Stimulated activated effector memory CD8-positive, alpha-beta T cell treated with anti-CD3 and anti-CD28 coated beads, Interleukin-12 subunit alpha, Interleukin-12 subunit beta, amount 100 ng/mL, for 72 hours (primary cell): ENCODE measurements at regions not wholly inside any gene's neighbourhood (a gene's known extent, or its start where the extent isn't known, plus 50 kb on each side); places are given as distances from the start of the nearest gene placed in this dataset.

Experiments used
- ATAC-seq: fragments of 150-1000 bp; cut with Tn5 transposase; 2 replicates; pipeline ENCODE4 v1.10.0; 2021
- DNase-seq, 2 donors: peaks; one replicate each; pipeline ENCODE4 v3.0.0; 2021 to 2022; ENCODE audit warnings: low spot score in 2 of 2
- H3K27ac Mint-ChIP-seq: one replicate; pipeline ENCODE4 v1.8.0; 2022; ENCODE audit warnings: mild to moderate bottlenecking, mixed read lengths
- H3K36me3 Mint-ChIP-seq: one replicate; pipeline ENCODE4 v1.8.0; 2022; ENCODE audit warnings: mild to moderate bottlenecking, mixed read lengths
- H3K4me1 Mint-ChIP-seq: one replicate; pipeline ENCODE4 v1.8.0; 2022; ENCODE audit warnings: mixed read lengths
- H3K4me3 Mint-ChIP-seq: one replicate; pipeline ENCODE4 v1.8.0; 2022; ENCODE audit warnings: mild to moderate bottlenecking, mixed read lengths
- H3K9me3 Mint-ChIP-seq: one replicate; pipeline ENCODE4 v1.8.0; 2022; ENCODE audit warnings: mixed read lengths

- DNase-seq = no peak
- ATAC-seq = no peak
- H3K36me3 Mint-ChIP-seq = no peaks in the 10 kb centered on the region
These were observed 274.1 kb upstream of the C9orf72 start for GRCh38 chr9:27847380-27847779.

GRCh38 chr9:27847818-27848217 lies 274.5 kb upstream of the C9orf72 start:
- DNase-seq = no peak
- H3K9me3 Mint-ChIP-seq = no peaks in the 10 kb centered on the region
- H3K36me3 Mint-ChIP-seq = no peaks in the 10 kb centered on the region
- ATAC-seq = no peak
- no peak overlapping the region for H3K4me3 Mint-ChIP-seq
- no peak overlapping the region for H3K27ac Mint-ChIP-seq
- no peaks in the 10 kb centered on the region for H3K4me1 Mint-ChIP-seq

More at GRCh38 chr9:27847380-27847779, 274.1 kb upstream of the C9orf72 start:
- no peak overlapping the region for H3K4me3 Mint-ChIP-seq
- no peaks in the 10 kb centered on the region for H3K4me1 Mint-ChIP-seq
- no peak overlapping the region for H3K27ac Mint-ChIP-seq
- H3K9me3 Mint-ChIP-seq = no peaks in the 10 kb centered on the region

- Mint-ChIP-seq H3K4me3 (no peak overlapping the region), H3K9me3 (no peaks in the 10 kb centered on the region), H3K27ac (no peak overlapping the region), H3K4me1 (no peaks in the 10 kb centered on the region), H3K36me3 (no peaks in the 10 kb centered on the region)
- ATAC-seq = no peak
- no peak for DNase-seq
These were observed 275.0 kb upstream of the C9orf72 start for GRCh38 chr9:27848315-27848714.

- peaks cover 4% of the 10 kb centered on the region for H3K9me3 Mint-ChIP-seq
- no peaks in the 10 kb centered on the region for H3K4me1 Mint-ChIP-seq
- DNase-seq (no peak), ATAC-seq (no peak)
- no peak overlapping the region for H3K4me3 Mint-ChIP-seq
- H3K27ac Mint-ChIP-seq = no peak overlapping the region
- H3K36me3 Mint-ChIP-seq = no peaks in the 10 kb centered on the region
These were observed 278.6 kb upstream of the C9orf72 start for GRCh38 chr9:27851858-27852257.

GRCh38 chr9:27853529-27853928 lies 280.2 kb upstream of the C9orf72 start:
- Mint-ChIP-seq H3K4me1 (no peaks in the 10 kb centered on the region), H3K9me3 (peaks cover 7% of the 10 kb centered on the region), H3K4me3 (no peak overlapping the region), H3K27ac (no peak overlapping the region), H3K36me3 (no peaks in the 10 kb centered on the region)
- DNase-seq = no peak
- ATAC-seq = no peak

- no peak overlapping the region for H3K4me3 Mint-ChIP-seq
- H3K36me3 Mint-ChIP-seq = no peaks in the 10 kb centered on the region
- no peaks in the 10 kb centered on the region for H3K4me1 Mint-ChIP-seq
These were observed 282.8 kb upstream of the C9orf72 start for GRCh38 chr9:27856054-27856453.

GRCh38 chr9:27856748-27857147 lies 283.5 kb upstream of the C9orf72 start:
- Mint-ChIP-seq H3K27ac (no peak overlapping the region), H3K4me1 (no peaks in the 10 kb centered on the region), H3K4me3 (no peak overlapping the region), H3K36me3 (no peaks in the 10 kb centered on the region), H3K9me3 (peaks cover 7% of the 10 kb centered on the region)
- no peak for DNase-seq
- ATAC-seq = no peak

More at GRCh38 chr9:27856054-27856453, 282.8 kb upstream of the C9orf72 start:
- DNase-seq (no peak), ATAC-seq (no peak)
- Mint-ChIP-seq H3K9me3 (peaks cover 7% of the 10 kb centered on the region), H3K27ac (no peak overlapping the region)

GRCh38 chr9:27861887-27862286 lies 288.6 kb upstream of the C9orf72 start:
- ATAC-seq = no peak

GRCh38 chr9:27864644-27865438 lies 291.6 kb upstream of the C9orf72 start:
- Mint-ChIP-seq H3K4me3 (no peak overlapping the region), H3K27ac (no peak overlapping the region), H3K36me3 (no peaks in the 10 kb centered on the region), H3K4me1 (no peaks in the 10 kb centered on the region), H3K9me3 (peaks cover 2% of the 10 kb centered on the region)
- no peak for ATAC-seq
- DNase-seq = no peak

More at GRCh38 chr9:27861887-27862286, 288.6 kb upstream of the C9orf72 start:
- H3K4me3 Mint-ChIP-seq = no peak overlapping the region
- H3K27ac Mint-ChIP-seq = no peak overlapping the region
- no peak for DNase-seq
- no peaks in the 10 kb centered on the region for H3K36me3 Mint-ChIP-seq
- H3K4me1 Mint-ChIP-seq = no peaks in the 10 kb centered on the region
- peaks cover 4% of the 10 kb centered on the region for H3K9me3 Mint-ChIP-seq

- DNase-seq = no peak
- no peaks in the 10 kb centered on the region for H3K36me3 Mint-ChIP-seq
These were observed 293.5 kb upstream of the C9orf72 start for GRCh38 chr9:27866741-27867140.

GRCh38 chr9:27870404-27870803 lies 297.1 kb upstream of the C9orf72 start:
- ATAC-seq (no peak), DNase-seq (no peak)
- Mint-ChIP-seq H3K4me1 (no peaks in the 10 kb centered on the region), H3K9me3 (peaks cover 5% of the 10 kb centered on the region), H3K4me3 (no peak overlapping the region), H3K36me3 (no peaks in the 10 kb centered on the region), H3K27ac (no peak overlapping the region)

More at GRCh38 chr9:27866741-27867140, 293.5 kb upstream of the C9orf72 start:
- H3K4me1 Mint-ChIP-seq = no peaks in the 10 kb centered on the region
- H3K4me3 Mint-ChIP-seq = no peak overlapping the region
- H3K27ac Mint-ChIP-seq = no peak overlapping the region
- peaks cover 2% of the 10 kb centered on the region for H3K9me3 Mint-ChIP-seq
- ATAC-seq = no peak

- Mint-ChIP-seq H3K4me1 (no peaks in the 10 kb centered on the region), H3K36me3 (no peaks in the 10 kb centered on the region), H3K4me3 (no peak overlapping the region), H3K27ac (no peak overlapping the region), H3K9me3 (peaks cover 14% of the 10 kb centered on the region)
- ATAC-seq = no peak
- no peak for DNase-seq
These were observed 306.9 kb upstream of the C9orf72 start for GRCh38 chr9:27880156-27880555.

GRCh38 chr9:27880635-27881034 lies 307.4 kb upstream of the C9orf72 start:
- no peak for DNase-seq
- H3K27ac Mint-ChIP-seq = no peak overlapping the region
- H3K36me3 Mint-ChIP-seq = no peaks in the 10 kb centered on the region
- ATAC-seq = no peak
- H3K9me3 Mint-ChIP-seq = peaks cover 12% of the 10 kb centered on the region
- no peaks in the 10 kb centered on the region for H3K4me1 Mint-ChIP-seq
- H3K4me3 Mint-ChIP-seq = no peak overlapping the region

- peaks cover 11% of the 10 kb centered on the region for H3K9me3 Mint-ChIP-seq
- ATAC-seq = no peak
- H3K4me1 Mint-ChIP-seq = no peaks in the 10 kb centered on the region
- H3K27ac Mint-ChIP-seq = no peak overlapping the region
- no peak overlapping the region for H3K4me3 Mint-ChIP-seq
- no peaks in the 10 kb centered on the region for H3K36me3 Mint-ChIP-seq
- DNase-seq = peak; percentile 11 to 66
These were observed 315.5 kb upstream of the C9orf72 start for GRCh38 chr9:27888661-27889295.

- ATAC-seq (no peak), DNase-seq (no peak)
- no peaks in the 10 kb centered on the region for H3K36me3 Mint-ChIP-seq
These were observed 351.2 kb upstream of the C9orf72 start for GRCh38 chr9:27924502-27924901.

GRCh38 chr9:27925815-27926214 lies 352.5 kb upstream of the C9orf72 start:
- Mint-ChIP-seq H3K4me1 (no peaks in the 10 kb centered on the region), H3K9me3 (no peaks in the 10 kb centered on the region), H3K36me3 (no peaks in the 10 kb centered on the region), H3K27ac (no peak overlapping the region), H3K4me3 (no peak overlapping the region)
- ATAC-seq (no peak), DNase-seq (no peak)

More at GRCh38 chr9:27924502-27924901, 351.2 kb upstream of the C9orf72 start:
- H3K9me3 Mint-ChIP-seq = peaks cover 4% of the 10 kb centered on the region
- no peak overlapping the region for H3K4me3 Mint-ChIP-seq
- no peak overlapping the region for H3K27ac Mint-ChIP-seq
- H3K4me1 Mint-ChIP-seq = no peaks in the 10 kb centered on the region
